ENCODE measurements at regions not wholly inside any gene's neighbourhood (a gene's known extent, or its start where the extent isn't known, plus 50 kb on each side); places are given as distances from the start of the nearest gene placed in this dataset.

DNA sequence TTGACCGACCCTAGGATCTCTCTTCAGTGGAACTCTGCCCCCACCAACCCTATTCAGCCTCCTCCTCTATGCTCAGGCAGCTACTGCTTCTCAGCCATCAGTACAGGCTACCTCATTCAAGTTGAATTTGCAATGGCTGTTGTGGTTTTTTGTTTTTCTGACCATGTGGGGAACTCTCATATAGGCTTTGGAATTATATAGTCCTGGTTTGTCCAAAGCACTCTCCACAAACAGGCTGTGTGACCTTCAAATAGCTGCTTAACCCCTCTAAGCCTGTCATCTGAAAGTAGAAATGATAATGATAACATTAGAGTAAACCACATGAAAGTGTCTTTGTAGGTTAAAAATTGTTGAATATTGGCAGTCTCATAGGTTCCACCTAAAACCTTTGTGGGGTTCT is 80.3 kb downstream of the UNC5CL start (continued):
- TF ChIP-seq IRF1 (CRISPR knock-in tag; IDR thresholded peaks at IDR 0.05) (no peak), NR1H2 (CRISPR knock-in tag; IDR thresholded peaks at IDR 0.05) (no peak), ATF3 (CRISPR knock-in tag; conservative IDR thresholded peaks at IDR 0.05) (no peak), ESRRA (CRISPR knock-in tag; IDR thresholded peaks at IDR 0.05; ENCODE audit: borderline replicate concordance) (no peak), ZNF396 (CRISPR knock-in tag; IDR thresholded peaks at IDR 0.05; ENCODE audit: borderline replicate concordance) (no peak), ATF2 (CRISPR knock-in tag; IDR thresholded peaks at IDR 0.05; ENCODE audit: borderline replicate concordance, low read depth) (no peak), ATF1 (CRISPR knock-in tag; IDR thresholded peaks at IDR 0.05) (no peak)

GRCh38 chr6:40957616-40958492 is 81.2 kb downstream of the UNC5CL start:
- no peaks in the 10 kb centered on the region for H3K9me3 Mint-ChIP-seq
- ChIA-PET CTCF (no interaction called here), POLR2A (no interaction called here)
- H3K4me3 Mint-ChIP-seq, result no peak overlapping the region
- peaks cover 6% of the 10 kb centered on the region for H3K27me3 Mint-ChIP-seq (ENCODE audit: low read depth)
- H3K27ac Mint-ChIP-seq, result no peak overlapping the region
- H3K4me1 Mint-ChIP-seq, result peaks cover 13% of the 10 kb centered on the region
- DNase-seq (ENCODE audit: low spot score) (no peak), ATAC-seq (no peak)
- H3K36me3 Mint-ChIP-seq, result no peaks in the 10 kb centered on the region
- TF ChIP-seq TCF7 (CRISPR knock-in tag; IDR thresholded peaks at IDR 0.05; ENCODE audit: low read depth) (no peak), RORB (CRISPR knock-in tag; IDR thresholded peaks at IDR 0.05) (no peak), EMX1 (CRISPR knock-in tag; IDR thresholded peaks at IDR 0.05) (no peak), NR3C1 (CRISPR knock-in tag; conservative IDR thresholded peaks at IDR 0.05; ENCODE audit: low read depth) (no peak), NR1H2 (CRISPR knock-in tag; IDR thresholded peaks at IDR 0.05) (no peak), NFE2L1 (CRISPR knock-in tag; IDR thresholded peaks at IDR 0.05) (no peak), JUN (CRISPR knock-in tag; IDR thresholded peaks at IDR 0.05) (no peak), GRHL2 (CRISPR knock-in tag; IDR thresholded peaks at IDR 0.05; ENCODE audit: insufficient replicate concordance, severe bottlenecking) (no peak), ATF3 (CRISPR knock-in tag; conservative IDR thresholded peaks at IDR 0.05) (no peak), ZNF416 (CRISPR knock-in tag; IDR thresholded peaks at IDR 0.05) (no peak), TP53 (CRISPR knock-in tag; IDR thresholded peaks at IDR 0.05) (no peak), HMGA2 (CRISPR knock-in tag; IDR thresholded peaks at IDR 0.05) (no peak)
- TF ChIP-seq, protein P1, sequence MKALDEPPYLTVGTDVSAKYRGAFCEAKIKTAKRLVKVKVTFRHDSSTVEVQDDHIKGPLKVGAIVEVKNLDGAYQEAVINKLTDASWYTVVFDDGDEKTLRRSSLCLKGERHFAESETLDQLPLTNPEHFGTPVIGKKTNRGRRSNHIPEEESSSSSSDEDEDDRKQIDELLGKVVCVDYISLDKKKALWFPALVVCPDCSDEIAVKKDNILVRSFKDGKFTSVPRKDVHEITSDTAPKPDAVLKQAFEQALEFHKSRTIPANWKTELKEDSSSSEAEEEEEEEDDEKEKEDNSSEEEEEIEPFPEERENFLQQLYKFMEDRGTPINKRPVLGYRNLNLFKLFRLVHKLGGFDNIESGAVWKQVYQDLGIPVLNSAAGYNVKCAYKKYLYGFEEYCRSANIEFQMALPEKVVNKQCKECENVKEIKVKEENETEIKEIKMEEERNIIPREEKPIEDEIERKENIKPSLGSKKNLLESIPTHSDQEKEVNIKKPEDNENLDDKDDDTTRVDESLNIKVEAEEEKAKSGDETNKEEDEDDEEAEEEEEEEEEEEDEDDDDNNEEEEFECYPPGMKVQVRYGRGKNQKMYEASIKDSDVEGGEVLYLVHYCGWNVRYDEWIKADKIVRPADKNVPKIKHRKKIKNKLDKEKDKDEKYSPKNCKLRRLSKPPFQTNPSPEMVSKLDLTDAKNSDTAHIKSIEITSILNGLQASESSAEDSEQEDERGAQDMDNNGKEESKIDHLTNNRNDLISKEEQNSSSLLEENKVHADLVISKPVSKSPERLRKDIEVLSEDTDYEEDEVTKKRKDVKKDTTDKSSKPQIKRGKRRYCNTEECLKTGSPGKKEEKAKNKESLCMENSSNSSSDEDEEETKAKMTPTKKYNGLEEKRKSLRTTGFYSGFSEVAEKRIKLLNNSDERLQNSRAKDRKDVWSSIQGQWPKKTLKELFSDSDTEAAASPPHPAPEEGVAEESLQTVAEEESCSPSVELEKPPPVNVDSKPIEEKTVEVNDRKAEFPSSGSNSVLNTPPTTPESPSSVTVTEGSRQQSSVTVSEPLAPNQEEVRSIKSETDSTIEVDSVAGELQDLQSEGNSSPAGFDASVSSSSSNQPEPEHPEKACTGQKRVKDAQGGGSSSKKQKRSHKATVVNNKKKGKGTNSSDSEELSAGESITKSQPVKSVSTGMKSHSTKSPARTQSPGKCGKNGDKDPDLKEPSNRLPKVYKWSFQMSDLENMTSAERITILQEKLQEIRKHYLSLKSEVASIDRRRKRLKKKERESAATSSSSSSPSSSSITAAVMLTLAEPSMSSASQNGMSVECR (CRISPR knock-in tag; IDR thresholded peaks at IDR 0.05; ENCODE audit: borderline replicate concordance), result no peak
- TF ChIP-seq, protein P2, sequence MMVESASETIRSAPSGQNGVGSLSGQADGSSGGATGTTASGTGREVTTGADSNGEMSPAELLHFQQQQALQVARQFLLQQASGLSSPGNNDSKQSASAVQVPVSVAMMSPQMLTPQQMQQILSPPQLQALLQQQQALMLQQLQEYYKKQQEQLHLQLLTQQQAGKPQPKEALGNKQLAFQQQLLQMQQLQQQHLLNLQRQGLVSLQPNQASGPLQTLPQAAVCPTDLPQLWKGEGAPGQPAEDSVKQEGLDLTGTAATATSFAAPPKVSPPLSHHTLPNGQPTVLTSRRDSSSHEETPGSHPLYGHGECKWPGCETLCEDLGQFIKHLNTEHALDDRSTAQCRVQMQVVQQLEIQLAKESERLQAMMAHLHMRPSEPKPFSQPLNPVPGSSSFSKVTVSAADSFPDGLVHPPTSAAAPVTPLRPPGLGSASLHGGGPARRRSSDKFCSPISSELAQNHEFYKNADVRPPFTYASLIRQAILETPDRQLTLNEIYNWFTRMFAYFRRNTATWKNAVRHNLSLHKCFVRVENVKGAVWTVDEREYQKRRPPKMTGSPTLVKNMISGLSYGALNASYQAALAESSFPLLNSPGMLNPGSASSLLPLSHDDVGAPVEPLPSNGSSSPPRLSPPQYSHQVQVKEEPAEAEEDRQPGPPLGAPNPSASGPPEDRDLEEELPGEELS (CRISPR knock-in tag; IDR thresholded peaks at IDR 0.05), result no peak
- TF ChIP-seq, protein P3, sequence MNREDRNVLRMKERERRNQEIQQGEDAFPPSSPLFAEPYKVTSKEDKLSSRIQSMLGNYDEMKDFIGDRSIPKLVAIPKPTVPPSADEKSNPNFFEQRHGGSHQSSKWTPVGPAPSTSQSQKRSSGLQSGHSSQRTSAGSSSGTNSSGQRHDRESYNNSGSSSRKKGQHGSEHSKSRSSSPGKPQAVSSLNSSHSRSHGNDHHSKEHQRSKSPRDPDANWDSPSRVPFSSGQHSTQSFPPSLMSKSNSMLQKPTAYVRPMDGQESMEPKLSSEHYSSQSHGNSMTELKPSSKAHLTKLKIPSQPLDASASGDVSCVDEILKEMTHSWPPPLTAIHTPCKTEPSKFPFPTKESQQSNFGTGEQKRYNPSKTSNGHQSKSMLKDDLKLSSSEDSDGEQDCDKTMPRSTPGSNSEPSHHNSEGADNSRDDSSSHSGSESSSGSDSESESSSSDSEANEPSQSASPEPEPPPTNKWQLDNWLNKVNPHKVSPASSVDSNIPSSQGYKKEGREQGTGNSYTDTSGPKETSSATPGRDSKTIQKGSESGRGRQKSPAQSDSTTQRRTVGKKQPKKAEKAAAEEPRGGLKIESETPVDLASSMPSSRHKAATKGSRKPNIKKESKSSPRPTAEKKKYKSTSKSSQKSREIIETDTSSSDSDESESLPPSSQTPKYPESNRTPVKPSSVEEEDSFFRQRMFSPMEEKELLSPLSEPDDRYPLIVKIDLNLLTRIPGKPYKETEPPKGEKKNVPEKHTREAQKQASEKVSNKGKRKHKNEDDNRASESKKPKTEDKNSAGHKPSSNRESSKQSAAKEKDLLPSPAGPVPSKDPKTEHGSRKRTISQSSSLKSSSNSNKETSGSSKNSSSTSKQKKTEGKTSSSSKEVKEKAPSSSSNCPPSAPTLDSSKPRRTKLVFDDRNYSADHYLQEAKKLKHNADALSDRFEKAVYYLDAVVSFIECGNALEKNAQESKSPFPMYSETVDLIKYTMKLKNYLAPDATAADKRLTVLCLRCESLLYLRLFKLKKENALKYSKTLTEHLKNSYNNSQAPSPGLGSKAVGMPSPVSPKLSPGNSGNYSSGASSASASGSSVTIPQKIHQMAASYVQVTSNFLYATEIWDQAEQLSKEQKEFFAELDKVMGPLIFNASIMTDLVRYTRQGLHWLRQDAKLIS (CRISPR knock-in tag; IDR thresholded peaks at IDR 0.05; ENCODE audit: borderline replicate concordance), result no peak
